LNCAP (cell line): ENCODE measurements at regions not wholly inside any gene's neighbourhood (a gene's known extent, or its start where the extent isn't known, plus 50 kb on each side); places are given as distances from the start of the nearest gene placed in this dataset.

Experiments used
- TF ChIP-seq, protein P1 (sequence below): fragments of 450-650 bp; IDR thresholded peaks from 2 replicates; pipeline ENCODE4 v1.5.1; 2017; ENCODE audit warnings: mild to moderate bottlenecking

DNA sequence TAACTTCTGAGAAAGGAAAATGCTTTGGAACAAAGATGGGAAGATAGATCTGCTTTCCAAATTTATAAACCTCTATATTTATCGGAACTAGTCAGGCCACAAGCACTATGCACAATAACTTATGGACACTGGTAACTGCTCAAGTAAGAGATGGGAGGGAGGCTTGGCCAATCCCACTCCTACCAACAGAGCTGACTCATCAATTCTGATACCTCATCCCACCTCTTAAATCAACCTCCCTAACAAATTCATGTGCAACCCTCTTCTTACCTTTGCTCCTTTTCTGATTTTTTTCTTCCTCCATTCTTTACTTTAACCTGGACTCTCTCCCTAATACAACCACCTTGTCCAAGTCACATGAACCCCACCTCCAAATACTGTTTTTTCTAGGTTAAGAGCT lies 289.9 kb upstream of the FAM241A start:
- TF ChIP-seq, protein P1, sequence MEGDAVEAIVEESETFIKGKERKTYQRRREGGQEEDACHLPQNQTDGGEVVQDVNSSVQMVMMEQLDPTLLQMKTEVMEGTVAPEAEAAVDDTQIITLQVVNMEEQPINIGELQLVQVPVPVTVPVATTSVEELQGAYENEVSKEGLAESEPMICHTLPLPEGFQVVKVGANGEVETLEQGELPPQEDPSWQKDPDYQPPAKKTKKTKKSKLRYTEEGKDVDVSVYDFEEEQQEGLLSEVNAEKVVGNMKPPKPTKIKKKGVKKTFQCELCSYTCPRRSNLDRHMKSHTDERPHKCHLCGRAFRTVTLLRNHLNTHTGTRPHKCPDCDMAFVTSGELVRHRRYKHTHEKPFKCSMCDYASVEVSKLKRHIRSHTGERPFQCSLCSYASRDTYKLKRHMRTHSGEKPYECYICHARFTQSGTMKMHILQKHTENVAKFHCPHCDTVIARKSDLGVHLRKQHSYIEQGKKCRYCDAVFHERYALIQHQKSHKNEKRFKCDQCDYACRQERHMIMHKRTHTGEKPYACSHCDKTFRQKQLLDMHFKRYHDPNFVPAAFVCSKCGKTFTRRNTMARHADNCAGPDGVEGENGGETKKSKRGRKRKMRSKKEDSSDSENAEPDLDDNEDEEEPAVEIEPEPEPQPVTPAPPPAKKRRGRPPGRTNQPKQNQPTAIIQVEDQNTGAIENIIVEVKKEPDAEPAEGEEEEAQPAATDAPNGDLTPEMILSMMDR, result no peak

DNA sequence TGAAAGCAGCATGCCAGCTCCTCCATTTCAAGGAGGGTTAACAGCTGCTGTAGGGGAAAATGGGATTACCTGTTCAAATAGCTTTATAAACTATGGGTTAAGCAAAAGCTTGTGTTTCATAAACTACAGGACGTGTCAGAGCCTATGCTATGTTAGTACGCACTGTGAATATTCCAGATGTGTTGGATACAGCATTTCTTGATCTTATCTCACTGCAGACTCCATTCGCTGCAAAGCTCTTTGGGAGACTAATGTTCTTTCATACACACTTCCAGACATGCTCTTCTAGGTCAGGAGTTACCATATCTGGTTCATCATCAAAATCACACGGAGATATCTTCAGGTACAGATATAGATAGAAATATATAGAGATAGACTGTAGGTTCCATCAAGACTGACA lies 281.2 kb upstream of the FAM241A start:
- TF ChIP-seq, protein P1, result no peak

DNA sequence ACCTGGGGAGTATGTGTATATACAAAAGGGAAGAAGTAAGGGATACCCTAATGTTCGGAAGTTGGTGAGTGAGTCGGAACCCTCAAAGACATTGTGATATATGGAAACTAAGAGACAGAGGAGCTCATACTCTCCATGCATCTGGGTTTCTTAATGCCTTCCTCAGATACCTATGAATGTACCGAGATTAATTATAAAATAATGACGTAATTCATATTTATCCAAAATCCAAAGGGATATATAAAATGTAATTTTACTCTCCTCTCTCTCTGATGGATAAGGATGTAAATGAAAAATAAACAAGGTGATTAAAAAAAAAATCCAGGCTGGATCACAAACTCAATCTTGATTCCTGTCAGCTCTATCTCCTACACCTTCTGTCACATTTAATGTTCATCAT lies 275.9 kb upstream of the FAM241A start:
- TF ChIP-seq, protein P1, result no peak

DNA sequence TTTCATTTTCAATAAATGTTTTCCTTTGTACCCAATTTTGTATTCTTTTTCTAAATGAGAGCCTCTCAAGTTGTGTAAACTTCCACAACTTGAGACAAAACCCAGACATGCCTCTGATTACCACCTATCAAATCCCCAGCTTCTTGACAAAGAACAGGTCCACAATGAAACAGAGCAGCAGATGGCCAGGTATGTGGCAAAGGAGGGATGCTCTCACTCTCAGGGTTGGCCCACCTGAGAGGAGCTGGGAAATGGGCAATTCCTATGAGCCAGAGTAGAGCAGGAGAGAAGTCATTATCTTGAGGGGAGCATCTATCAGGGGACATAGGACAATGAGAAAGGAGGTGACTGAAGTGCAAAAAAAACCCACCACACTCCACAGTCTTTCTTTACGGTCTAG lies 273.5 kb upstream of the FAM241A start:
- TF ChIP-seq, protein P1, result no peak

DNA sequence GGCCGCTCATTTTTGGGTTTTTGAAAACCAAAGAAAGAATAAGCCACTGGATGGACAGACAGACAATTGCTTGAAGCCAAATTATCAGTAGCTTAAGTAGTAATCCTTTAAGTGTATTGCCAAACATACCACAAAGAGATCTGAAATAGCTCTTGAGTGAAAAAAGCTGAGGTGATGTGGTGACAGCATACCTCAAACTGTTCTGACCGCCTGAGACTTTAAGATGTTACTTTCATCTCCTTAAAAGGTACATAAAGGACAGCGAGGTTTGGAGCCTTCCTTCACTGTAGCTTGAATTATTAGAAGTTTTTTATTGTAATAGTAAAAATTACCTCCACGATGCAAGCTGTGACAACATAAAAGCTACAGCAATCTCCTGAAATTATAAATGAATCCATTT lies 271.5 kb upstream of the FAM241A start:
- TF ChIP-seq, protein P1, result no peak

DNA sequence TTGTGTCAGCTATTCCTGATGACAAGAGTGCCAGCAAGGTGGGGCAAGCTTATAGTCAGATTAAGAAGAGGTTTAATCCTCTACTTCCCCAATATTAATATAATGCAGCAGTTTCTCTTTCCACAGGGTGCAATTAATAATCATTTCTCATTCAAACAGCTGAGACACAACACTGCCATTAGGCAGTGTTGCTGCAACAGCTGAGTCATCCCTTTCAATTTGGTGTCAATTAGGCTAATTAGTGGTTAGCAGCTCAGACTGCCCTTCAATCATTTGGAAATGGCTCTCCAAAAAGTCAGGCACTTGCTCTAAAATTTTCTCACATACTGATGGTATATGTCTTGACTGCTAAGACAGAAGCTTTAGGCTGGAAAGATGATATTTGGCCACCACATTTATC lies 265.7 kb upstream of the FAM241A start:
- TF ChIP-seq, protein P1, result no peak

DNA sequence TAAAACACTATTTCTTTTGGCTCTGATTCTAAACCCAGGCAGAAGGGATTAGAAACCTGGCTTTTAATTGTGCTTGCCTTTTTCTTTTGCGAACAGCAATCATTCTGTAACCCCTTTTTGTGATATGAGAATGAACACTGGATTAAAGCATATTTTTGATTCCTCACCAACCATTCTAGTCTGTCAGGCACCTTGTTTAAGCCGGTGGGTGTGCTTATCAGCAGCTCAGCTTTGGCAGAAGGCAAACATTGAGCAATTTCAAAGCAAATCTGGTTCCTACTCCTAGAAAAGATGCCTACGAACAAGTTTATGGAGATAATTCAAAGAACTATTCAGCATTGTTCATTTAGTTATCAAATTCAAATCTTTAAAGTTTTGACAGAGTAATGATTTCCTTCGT lies 265.1 kb upstream of the FAM241A start:
- TF ChIP-seq, protein P1, result no peak

DNA sequence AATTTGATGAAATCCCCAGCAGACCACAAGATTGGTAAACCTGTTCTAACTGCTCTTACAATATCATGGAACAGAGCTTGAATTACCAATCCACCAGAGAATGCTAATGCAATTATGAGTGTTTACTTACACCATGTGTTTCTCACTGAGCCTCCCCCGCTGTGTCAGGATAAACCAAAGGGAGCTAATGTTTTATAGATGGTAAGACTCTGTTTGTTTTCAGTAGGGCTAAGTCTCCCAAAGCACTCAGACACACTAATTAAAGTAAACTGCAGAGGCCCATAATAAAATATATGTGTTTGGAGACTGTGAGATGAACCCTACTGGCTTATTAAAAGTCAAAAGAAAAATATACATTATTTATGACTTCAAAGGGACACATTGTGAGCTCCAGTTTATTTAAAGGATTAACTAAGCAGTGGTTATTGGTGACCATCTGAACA lies 261.7 kb upstream of the FAM241A start:
- TF ChIP-seq, protein P1, result no peak
